ENCODE measurements at regions not wholly inside any gene's neighbourhood (a gene's known extent, or its start where the extent isn't known, plus 50 kb on each side); places are given as distances from the start of the nearest gene placed in this dataset.
A peak's percentile ranks its signal among the peaks of the same experiment; 100 is the strongest.

- DNase-seq (ENCODE audit: low spot score) = no peak
- in situ Hi-C loops (cut with MboI; ENCODE audit: low pct_unique_long_range_greater_than_20kb, low sequenced_read_pairs, unreplicated experiment) = no loop called here
- TF ChIP-seq, protein P1, sequence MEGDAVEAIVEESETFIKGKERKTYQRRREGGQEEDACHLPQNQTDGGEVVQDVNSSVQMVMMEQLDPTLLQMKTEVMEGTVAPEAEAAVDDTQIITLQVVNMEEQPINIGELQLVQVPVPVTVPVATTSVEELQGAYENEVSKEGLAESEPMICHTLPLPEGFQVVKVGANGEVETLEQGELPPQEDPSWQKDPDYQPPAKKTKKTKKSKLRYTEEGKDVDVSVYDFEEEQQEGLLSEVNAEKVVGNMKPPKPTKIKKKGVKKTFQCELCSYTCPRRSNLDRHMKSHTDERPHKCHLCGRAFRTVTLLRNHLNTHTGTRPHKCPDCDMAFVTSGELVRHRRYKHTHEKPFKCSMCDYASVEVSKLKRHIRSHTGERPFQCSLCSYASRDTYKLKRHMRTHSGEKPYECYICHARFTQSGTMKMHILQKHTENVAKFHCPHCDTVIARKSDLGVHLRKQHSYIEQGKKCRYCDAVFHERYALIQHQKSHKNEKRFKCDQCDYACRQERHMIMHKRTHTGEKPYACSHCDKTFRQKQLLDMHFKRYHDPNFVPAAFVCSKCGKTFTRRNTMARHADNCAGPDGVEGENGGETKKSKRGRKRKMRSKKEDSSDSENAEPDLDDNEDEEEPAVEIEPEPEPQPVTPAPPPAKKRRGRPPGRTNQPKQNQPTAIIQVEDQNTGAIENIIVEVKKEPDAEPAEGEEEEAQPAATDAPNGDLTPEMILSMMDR (IDR thresholded peaks at IDR 0.05; ENCODE audit: extremely low read depth, insufficient read depth, missing control alignments) = no peak
Measured at GRCh38 chr6:98027898-98028297, 744.9 kb upstream of the MMS22L start.

DNA sequence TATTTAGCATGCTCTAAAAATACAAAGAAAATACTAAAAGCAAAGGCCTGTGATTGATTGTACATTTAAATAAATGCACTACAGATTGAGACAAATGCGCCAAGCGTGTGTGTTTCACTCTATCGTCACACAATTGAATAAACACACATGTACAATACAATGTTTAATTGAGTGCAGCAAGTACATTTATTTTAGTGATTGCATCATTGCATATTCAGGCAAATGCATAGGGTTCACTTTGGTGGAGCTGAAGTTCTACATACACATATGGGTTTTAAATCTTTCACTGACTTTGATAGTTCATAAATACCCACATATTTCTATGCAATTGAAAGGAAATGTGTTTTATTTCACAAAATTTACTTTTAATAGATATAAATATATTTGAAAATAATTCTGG lies 750.6 kb upstream of the MMS22L start:
- in situ Hi-C loops (cut with MboI; ENCODE audit: low pct_unique_long_range_greater_than_20kb, low sequenced_read_pairs, unreplicated experiment) = no loop called here

DNA sequence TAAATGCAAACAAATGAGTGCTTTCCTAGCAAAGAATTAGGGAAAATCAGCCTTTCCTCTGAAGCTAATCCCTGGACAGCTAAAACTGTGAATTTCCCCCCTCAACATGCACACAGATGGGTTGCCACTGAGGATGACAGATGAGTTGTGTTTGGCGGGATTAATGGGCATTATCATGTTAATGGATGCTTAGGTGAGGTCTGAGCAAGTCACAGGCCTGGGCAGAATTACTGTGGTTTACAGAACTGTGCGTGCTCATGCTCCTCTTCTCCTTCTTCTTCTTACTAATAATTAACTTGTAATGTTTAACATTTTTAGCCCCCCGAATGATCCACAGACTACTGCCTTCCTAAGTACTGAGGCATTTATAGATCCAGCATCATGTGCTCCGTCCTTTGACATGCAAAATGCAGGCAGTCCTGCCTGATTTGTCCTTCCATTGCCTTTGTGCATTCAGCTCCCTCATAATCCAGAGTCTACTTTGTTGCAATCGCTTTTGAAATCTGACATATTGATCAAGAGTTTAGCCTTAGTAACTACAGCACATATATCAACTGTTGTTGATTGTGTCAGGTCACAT lies 753.4 kb upstream of the MMS22L start:
- TF ChIP-seq, protein P1 (IDR thresholded peaks at IDR 0.05; ENCODE audit: extremely low read depth, insufficient read depth, missing control alignments) = no peak
- in situ Hi-C loops (cut with MboI; ENCODE audit: low pct_unique_long_range_greater_than_20kb, low sequenced_read_pairs, unreplicated experiment) = no loop called here
- DNase-seq (ENCODE audit: low spot score) = no peak

More for the DNA sequence above, 750.6 kb upstream of the MMS22L start:
- TF ChIP-seq, protein P1 (IDR thresholded peaks at IDR 0.05; ENCODE audit: extremely low read depth, insufficient read depth, missing control alignments) = no peak
- no peak for DNase-seq (ENCODE audit: low spot score)

GRCh38 chr6:98037571-98037970 lies 754.6 kb upstream of the MMS22L start:
- in situ Hi-C loops (cut with MboI; ENCODE audit: low pct_unique_long_range_greater_than_20kb, low sequenced_read_pairs, unreplicated experiment) = no loop called here
- TF ChIP-seq, protein P1 (IDR thresholded peaks at IDR 0.05; ENCODE audit: extremely low read depth, insufficient read depth, missing control alignments) = no peak
- no peak for DNase-seq (ENCODE audit: low spot score)

DNA sequence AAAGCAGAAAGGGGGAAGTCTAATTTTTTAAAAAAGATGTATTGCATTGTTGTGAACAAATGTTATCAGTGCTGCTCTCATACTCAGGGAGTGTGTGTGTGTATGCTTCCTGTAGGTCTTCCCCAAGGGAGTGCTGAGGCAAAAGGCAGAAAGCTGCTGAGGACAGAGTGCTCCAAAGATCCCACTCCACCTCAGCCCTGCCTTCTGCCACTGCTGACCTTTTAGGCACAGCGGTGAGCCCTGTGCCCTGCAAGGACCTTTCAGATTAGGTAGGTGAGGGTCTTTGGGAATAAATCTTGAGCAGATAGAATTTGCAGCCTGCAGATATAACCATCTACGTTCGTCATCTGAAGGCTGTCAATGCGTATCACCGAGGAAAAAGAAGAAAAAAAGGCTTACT lies 756.4 kb upstream of the MMS22L start:
- DNase-seq (ENCODE audit: low spot score) = no peak
- in situ Hi-C loops (cut with MboI; ENCODE audit: low pct_unique_long_range_greater_than_20kb, low sequenced_read_pairs, unreplicated experiment) = no loop called here
- TF ChIP-seq, protein P1 (IDR thresholded peaks at IDR 0.05; ENCODE audit: extremely low read depth, insufficient read depth, missing control alignments) = no peak

GRCh38 chr6:98039904-98040607 lies 757.0 kb upstream of the MMS22L start:
- in situ Hi-C loops (cut with MboI; ENCODE audit: low pct_unique_long_range_greater_than_20kb, low sequenced_read_pairs, unreplicated experiment) = no loop called here
- no peak for DNase-seq (ENCODE audit: low spot score)
- TF ChIP-seq, protein P1 (IDR thresholded peaks at IDR 0.05; ENCODE audit: extremely low read depth, insufficient read depth, missing control alignments) = peak; percentile 31

Data from GM13977 (cell line).